Esophagus squamous epithelium (tissue), 4 donors: ENCODE measurements at regions not wholly inside any gene's neighbourhood (a gene's known extent, or its start where the extent isn't known, plus 50 kb on each side); places are given as distances from the start of the nearest gene placed in this dataset.

Source experiments
- CTCF ChIP-seq, 6 experiments: fragments of 450-650 bp in 4 of 6; fragments of 200-600 bp in 2 of 6; sonication (generic) in 2 of 6; IDR thresholded peaks; one replicate each; pipeline ENCODE4 v1.5.1; 2016 to 2019; ENCODE audit warnings: antibody characterized with exemption in 6 of 6, mild to moderate bottlenecking in 4 of 6, moderate library complexity in 4 of 6
- POLR2A ChIP-seq, 4 donors: fragments of 450-650 bp; IDR thresholded peaks; one replicate each; pipeline ENCODE4 v1.6.1; 2017; ENCODE audit warnings: antibody characterized with exemption in 4 of 4, mild to moderate bottlenecking in 4 of 4, moderate library complexity in 3 of 4

DNA sequence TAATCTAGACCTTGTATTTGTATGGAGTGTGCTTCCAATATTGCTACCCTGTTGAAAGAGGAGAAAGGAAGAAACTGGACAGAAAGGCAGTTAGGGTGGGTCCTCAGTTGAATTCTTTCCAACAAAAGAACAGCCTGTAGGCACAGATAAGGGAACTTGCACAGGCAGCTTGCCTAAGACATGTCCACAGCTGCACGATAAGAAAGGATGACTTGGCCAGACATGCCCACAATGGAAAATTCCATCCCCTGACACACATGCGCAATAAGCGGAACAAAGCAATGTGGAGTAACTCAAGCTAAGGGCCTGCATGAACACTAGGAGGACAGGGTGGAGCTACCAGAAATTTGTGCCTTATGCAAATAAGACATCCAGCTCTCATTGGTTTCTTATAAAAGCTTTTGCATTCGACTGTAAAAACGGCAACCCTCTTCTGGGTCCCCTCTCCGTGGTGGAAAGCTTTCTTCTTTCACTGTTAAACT, 1084.7 kb upstream of the NXPH2 start:
- TF ChIP-seq CTCF (IDR thresholded peaks at IDR 0.05) (no peak), POLR2A (IDR thresholded peaks at IDR 0.05) (no peak)
